ENCODE measurements at regions not wholly inside any gene's neighbourhood (a gene's known extent, or its start where the extent isn't known, plus 50 kb on each side); places are given as distances from the start of the nearest gene placed in this dataset.

DNA sequence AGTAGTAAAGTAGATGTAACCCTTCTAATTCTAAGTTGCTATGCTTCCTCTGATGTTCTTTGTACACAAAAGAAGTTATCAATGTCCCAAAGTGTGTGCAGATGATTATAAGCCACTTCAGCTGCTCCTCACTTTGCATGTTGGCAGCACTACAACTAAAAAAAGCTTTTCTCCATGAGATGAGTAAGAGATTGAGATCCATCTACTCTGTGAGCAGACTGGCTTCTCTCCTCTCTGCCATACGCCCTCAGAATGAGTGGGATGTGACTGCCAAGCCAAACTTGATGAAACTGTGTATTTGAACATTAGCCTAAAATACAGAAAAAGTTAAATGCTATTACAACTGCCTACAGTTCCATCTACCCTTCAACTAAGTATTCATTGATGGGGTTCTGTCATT lies 102.9 kb upstream of the ETV1 start:
- H3K4me3 ChIP-seq (ENCODE audit: control insufficient read depth in 1 of 7, extremely low read depth in 1 of 7, insufficient read depth in 4 of 7, low read depth in 2 of 7, low read length in 6 of 7) = no peak overlapping the region
- POLR2A ChIA-PET = no interaction called here
- H3K27ac ChIP-seq (ENCODE audit: insufficient read depth in 1 of 2, low read depth in 1 of 2, low read length in 2 of 2, poor library complexity in 1 of 2, severe bottlenecking in 2 of 2) = no peak overlapping the region
- no CpG with 5 or more reads among the region's 1 CpG for WGBS (ENCODE audit: insufficient coverage)
- CTCF ChIA-PET = no interaction called here
- no peak for DNase-seq
- H3K4me1 ChIP-seq (ENCODE audit: control extremely low read depth in 1 of 4, control insufficient read depth in 4 of 4, insufficient read depth in 4 of 4, low read length in 3 of 4) = no peaks in the 10 kb centered on the region
- H3K36me3 ChIP-seq (ENCODE audit: control insufficient read depth in 4 of 4, insufficient read depth in 4 of 4, low read length in 3 of 4) = no peaks in the 10 kb centered on the region
- no peaks in the 10 kb centered on the region for H3K27me3 ChIP-seq (replicated peaks in 2 of 5; ENCODE audit: control insufficient read depth in 4 of 5, insufficient read depth in 5 of 5, low read length in 4 of 5)
- peaks cover 0 to 2% (median 0%) of the 10 kb centered on the region in 5 experiments for H3K9me3 ChIP-seq (ENCODE audit: control extremely low read depth in 1 of 5, control insufficient read depth in 4 of 5, insufficient read depth in 2 of 5, low read depth in 1 of 5, low read length in 4 of 5)

DNA sequence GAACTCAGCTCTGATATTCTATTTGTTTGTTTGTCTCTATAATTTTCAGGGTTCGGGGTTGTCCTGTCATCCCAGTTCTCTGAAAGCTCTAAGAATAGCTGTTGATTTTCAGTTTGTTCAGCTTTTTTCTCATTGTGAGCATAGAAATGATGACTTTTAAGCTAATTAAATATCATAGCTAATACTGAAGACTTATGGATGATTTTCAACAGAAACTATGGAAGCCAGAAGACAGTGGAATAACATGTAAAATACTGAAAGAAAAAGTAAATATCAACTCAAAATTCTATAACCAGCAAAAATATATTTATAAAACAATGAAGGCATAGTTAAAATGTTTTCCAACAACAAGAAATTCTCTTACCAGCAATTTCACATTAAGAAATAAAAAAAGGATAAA lies 96.4 kb upstream of the ETV1 start:
- Histone ChIP-seq H3K27ac (ENCODE audit: insufficient read depth in 1 of 2, low read depth in 1 of 2, low read length in 2 of 2, poor library complexity in 1 of 2, severe bottlenecking in 2 of 2) (no peak overlapping the region), H3K4me1 (ENCODE audit: control extremely low read depth in 1 of 4, control insufficient read depth in 4 of 4, insufficient read depth in 4 of 4, low read length in 3 of 4) (no peaks in the 10 kb centered on the region), H3K9me3 (ENCODE audit: control extremely low read depth in 1 of 5, control insufficient read depth in 4 of 5, insufficient read depth in 2 of 5, low read depth in 1 of 5, low read length in 4 of 5) (peaks cover 3 to 20% (median 5%) of the 10 kb centered on the region in 5 experiments), H3K36me3 (ENCODE audit: control insufficient read depth in 4 of 4, insufficient read depth in 4 of 4, low read length in 3 of 4) (no peaks in the 10 kb centered on the region), H3K27me3 (replicated peaks in 2 of 5; ENCODE audit: control insufficient read depth in 4 of 5, insufficient read depth in 5 of 5, low read length in 4 of 5) (no peaks in the 10 kb centered on the region), H3K4me3 (ENCODE audit: control insufficient read depth in 1 of 7, extremely low read depth in 1 of 7, insufficient read depth in 4 of 7, low read depth in 2 of 7, low read length in 6 of 7) (no peak overlapping the region)
- ChIA-PET POLR2A (no interaction called here), CTCF (no interaction called here)
- DNase-seq = peak in 2 of 3 donors; percentile 3 to 12
- 100% methylated on average over 1 of the region's 1 CpG for WGBS (ENCODE audit: insufficient coverage)

DNA sequence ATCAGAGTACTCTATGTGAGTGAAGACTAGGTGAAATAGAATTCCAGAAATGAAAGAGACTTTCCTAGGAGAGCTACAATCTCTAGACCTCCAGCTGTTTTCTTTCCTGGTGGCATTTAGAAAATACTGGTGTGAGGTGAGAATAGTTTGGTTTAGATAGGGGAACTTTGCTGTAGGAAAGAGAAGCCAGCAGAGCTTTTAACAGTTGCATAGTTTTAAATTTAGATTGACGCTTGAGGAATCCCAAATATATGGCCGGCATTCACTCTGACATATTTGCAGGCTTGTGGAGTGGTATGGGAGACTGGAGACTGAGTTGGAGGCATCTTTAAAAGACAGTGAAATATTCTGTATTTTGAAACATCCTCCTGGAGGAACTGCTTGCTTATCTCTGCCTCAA lies 94.3 kb upstream of the ETV1 start:
- no peak for DNase-seq
- Histone ChIP-seq H3K27ac (ENCODE audit: insufficient read depth in 1 of 2, low read depth in 1 of 2, low read length in 2 of 2, poor library complexity in 1 of 2, severe bottlenecking in 2 of 2) (no peak overlapping the region), H3K9me3 (ENCODE audit: control extremely low read depth in 1 of 5, control insufficient read depth in 4 of 5, insufficient read depth in 2 of 5, low read depth in 1 of 5, low read length in 4 of 5) (peaks cover 3 to 20% (median 5%) of the 10 kb centered on the region in 5 experiments), H3K27me3 (replicated peaks in 2 of 5; ENCODE audit: control insufficient read depth in 4 of 5, insufficient read depth in 5 of 5, low read length in 4 of 5) (no peaks in the 10 kb centered on the region), H3K36me3 (ENCODE audit: control insufficient read depth in 4 of 4, insufficient read depth in 4 of 4, low read length in 3 of 4) (no peaks in the 10 kb centered on the region), H3K4me3 (ENCODE audit: control insufficient read depth in 1 of 7, extremely low read depth in 1 of 7, insufficient read depth in 4 of 7, low read depth in 2 of 7, low read length in 6 of 7) (no peak overlapping the region), H3K4me1 (ENCODE audit: control extremely low read depth in 1 of 4, control insufficient read depth in 4 of 4, insufficient read depth in 4 of 4, low read length in 3 of 4) (no peaks in the 10 kb centered on the region)
- WGBS (ENCODE audit: insufficient coverage) = 100% methylated on average over 2 of the region's 2 CpGs
- POLR2A ChIA-PET = no interaction called here
- CTCF ChIA-PET = interaction anchor here (1.6 kb wide), 1 partner anchor 13 kb away, joined by 5 read pairs; no protein-coding TSS in a partner anchor

DNA sequence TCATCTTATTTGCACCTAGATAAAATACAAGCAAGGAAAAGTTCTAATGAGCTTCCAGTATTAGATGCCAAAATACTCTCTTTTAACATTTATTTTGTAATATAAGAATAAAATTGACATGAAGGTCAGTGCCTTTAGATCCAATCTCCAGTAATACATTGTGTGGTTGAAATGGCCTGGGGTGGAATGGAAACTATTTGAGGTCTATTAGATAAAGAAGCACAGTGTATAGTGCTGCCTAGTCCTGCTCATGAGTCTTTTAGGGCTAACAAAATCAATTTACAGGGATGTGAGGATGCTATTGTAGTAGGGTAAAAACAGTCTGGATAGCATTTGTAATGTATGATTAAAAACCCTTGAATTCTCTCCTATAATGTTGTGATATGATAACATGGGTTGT lies 84.5 kb upstream of the ETV1 start:
- no peaks in the 10 kb centered on the region for H3K9me3 ChIP-seq (ENCODE audit: control extremely low read depth in 1 of 5, control insufficient read depth in 4 of 5, insufficient read depth in 2 of 5, low read depth in 1 of 5, low read length in 4 of 5)
- ChIA-PET POLR2A (no interaction called here), CTCF (interaction anchor here (1.0 kb wide), 1 partner anchor 18 kb away, joined by 4 read pairs; no protein-coding TSS in a partner anchor)
- no peak for DNase-seq
- peak overlapping the region in 1 of 2 experiments; percentile 18 for H3K27ac ChIP-seq (ENCODE audit: insufficient read depth in 1 of 2, low read depth in 1 of 2, low read length in 2 of 2, poor library complexity in 1 of 2, severe bottlenecking in 2 of 2)
- H3K4me1 ChIP-seq (ENCODE audit: control extremely low read depth in 1 of 4, control insufficient read depth in 4 of 4, insufficient read depth in 4 of 4, low read length in 3 of 4) = peaks cover 0 to 11% (median 4%) of the 10 kb centered on the region in 4 experiments
- no peak overlapping the region for H3K4me3 ChIP-seq (ENCODE audit: control insufficient read depth in 1 of 7, extremely low read depth in 1 of 7, insufficient read depth in 4 of 7, low read depth in 2 of 7, low read length in 6 of 7)
- H3K36me3 ChIP-seq (ENCODE audit: control insufficient read depth in 4 of 4, insufficient read depth in 4 of 4, low read length in 3 of 4) = no peaks in the 10 kb centered on the region
- no peaks in the 10 kb centered on the region for H3K27me3 ChIP-seq (replicated peaks in 2 of 5; ENCODE audit: control insufficient read depth in 4 of 5, insufficient read depth in 5 of 5, low read length in 4 of 5)

DNA sequence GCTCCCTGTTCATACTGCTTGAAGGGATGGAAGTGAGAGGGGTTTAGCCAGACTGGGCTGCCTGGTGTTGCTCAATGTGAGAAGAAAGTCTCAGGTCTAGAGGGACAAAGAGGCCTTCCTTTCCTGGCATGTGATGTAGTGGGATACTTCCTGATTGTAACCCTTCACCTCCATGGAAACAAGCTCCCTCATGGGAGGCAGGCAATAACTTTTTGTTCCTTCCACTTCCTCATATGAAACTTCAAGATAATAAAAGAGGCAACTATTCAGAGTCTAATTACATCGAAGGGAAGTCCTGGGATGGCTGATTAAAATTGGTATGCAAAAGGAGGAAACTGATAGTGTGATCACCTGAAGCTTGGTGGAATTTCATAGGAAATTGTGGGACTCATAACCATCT lies 84.1 kb upstream of the ETV1 start:
- Histone ChIP-seq H3K36me3 (ENCODE audit: control insufficient read depth in 4 of 4, insufficient read depth in 4 of 4, low read length in 3 of 4) (no peaks in the 10 kb centered on the region), H3K4me1 (ENCODE audit: control extremely low read depth in 1 of 4, control insufficient read depth in 4 of 4, insufficient read depth in 4 of 4, low read length in 3 of 4) (peaks cover 0 to 11% (median 4%) of the 10 kb centered on the region in 4 experiments), H3K27ac (ENCODE audit: insufficient read depth in 1 of 2, low read depth in 1 of 2, low read length in 2 of 2, poor library complexity in 1 of 2, severe bottlenecking in 2 of 2) (no peak overlapping the region), H3K9me3 (ENCODE audit: control extremely low read depth in 1 of 5, control insufficient read depth in 4 of 5, insufficient read depth in 2 of 5, low read depth in 1 of 5, low read length in 4 of 5) (no peaks in the 10 kb centered on the region), H3K4me3 (ENCODE audit: control insufficient read depth in 1 of 7, extremely low read depth in 1 of 7, insufficient read depth in 4 of 7, low read depth in 2 of 7, low read length in 6 of 7) (no peak overlapping the region), H3K27me3 (replicated peaks in 2 of 5; ENCODE audit: control insufficient read depth in 4 of 5, insufficient read depth in 5 of 5, low read length in 4 of 5) (no peaks in the 10 kb centered on the region)
- WGBS (ENCODE audit: insufficient coverage) = no CpG with 5 or more reads among the region's 1 CpG
- CTCF ChIA-PET = interaction anchor here (1.0 kb wide), 1 partner anchor 17 kb away, joined by 4 read pairs; no protein-coding TSS in a partner anchor
- POLR2A ChIA-PET = no interaction called here
- DNase-seq = peak in 2 of 3 donors; percentile 5 to 22

DNA sequence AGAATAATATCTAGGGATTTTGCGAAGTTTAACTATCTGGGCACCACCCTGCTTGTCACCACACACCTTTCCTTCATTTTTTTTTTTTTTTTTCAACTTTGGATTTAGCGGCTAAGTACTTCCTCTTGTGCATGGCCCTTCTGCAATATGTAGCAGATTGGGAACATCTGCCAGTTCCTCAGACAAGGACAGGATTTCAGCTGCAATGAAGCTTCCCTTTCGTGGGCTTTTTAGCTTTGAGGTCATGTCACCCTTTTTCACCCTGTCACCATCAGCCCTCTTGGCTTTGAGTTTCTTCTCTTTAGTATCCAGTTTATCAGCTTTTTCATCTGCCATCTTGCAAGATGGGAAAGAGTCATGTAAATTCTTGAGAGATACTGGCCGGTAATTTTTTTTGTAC lies 81.6 kb upstream of the ETV1 start:
- peak; percentile 6 to 80 (median 64) for DNase-seq
- Histone ChIP-seq H3K36me3 (ENCODE audit: control insufficient read depth in 4 of 4, insufficient read depth in 4 of 4, low read length in 3 of 4) (no peaks in the 10 kb centered on the region), H3K4me3 (ENCODE audit: control insufficient read depth in 1 of 7, extremely low read depth in 1 of 7, insufficient read depth in 4 of 7, low read depth in 2 of 7, low read length in 6 of 7) (no peak overlapping the region), H3K9me3 (ENCODE audit: control extremely low read depth in 1 of 5, control insufficient read depth in 4 of 5, insufficient read depth in 2 of 5, low read depth in 1 of 5, low read length in 4 of 5) (no peaks in the 10 kb centered on the region), H3K27ac (ENCODE audit: insufficient read depth in 1 of 2, low read depth in 1 of 2, low read length in 2 of 2, poor library complexity in 1 of 2, severe bottlenecking in 2 of 2) (no peak overlapping the region), H3K4me1 (ENCODE audit: control extremely low read depth in 1 of 4, control insufficient read depth in 4 of 4, insufficient read depth in 4 of 4, low read length in 3 of 4) (peaks cover 0 to 11% (median 4%) of the 10 kb centered on the region in 4 experiments), H3K27me3 (replicated peaks in 2 of 5; ENCODE audit: control insufficient read depth in 4 of 5, insufficient read depth in 5 of 5, low read length in 4 of 5) (no peaks in the 10 kb centered on the region)
- ChIA-PET POLR2A (no interaction called here), CTCF (interaction anchor here (1.4 kb wide), 1 partner anchor 13 kb away, joined by 5 read pairs; no protein-coding TSS in a partner anchor)
- 63% methylated on average over 1 of the region's 4 CpGs for WGBS (ENCODE audit: insufficient coverage)

- H3K27me3 ChIP-seq (replicated peaks in 2 of 5; ENCODE audit: control insufficient read depth in 4 of 5, insufficient read depth in 5 of 5, low read length in 4 of 5) = no peaks in the 10 kb centered on the region
- CTCF ChIA-PET = interaction anchor here (1.4 kb wide), 1 partner anchor 14 kb away, joined by 5 read pairs; no protein-coding TSS in a partner anchor
- peaks cover 0 to 11% (median 4%) of the 10 kb centered on the region in 4 experiments for H3K4me1 ChIP-seq (ENCODE audit: control extremely low read depth in 1 of 4, control insufficient read depth in 4 of 4, insufficient read depth in 4 of 4, low read length in 3 of 4)
- DNase-seq = peak in 2 of 3 donors; percentile 22 to 37
- H3K36me3 ChIP-seq (ENCODE audit: control insufficient read depth in 4 of 4, insufficient read depth in 4 of 4, low read length in 3 of 4) = no peaks in the 10 kb centered on the region
- no peak overlapping the region for H3K27ac ChIP-seq (ENCODE audit: insufficient read depth in 1 of 2, low read depth in 1 of 2, low read length in 2 of 2, poor library complexity in 1 of 2, severe bottlenecking in 2 of 2)
- 85% methylated on average over 3 of the region's 5 CpGs for WGBS (ENCODE audit: insufficient coverage)
- no peaks in the 10 kb centered on the region for H3K9me3 ChIP-seq (ENCODE audit: control extremely low read depth in 1 of 5, control insufficient read depth in 4 of 5, insufficient read depth in 2 of 5, low read depth in 1 of 5, low read length in 4 of 5)
- no peak overlapping the region for H3K4me3 ChIP-seq (ENCODE audit: control insufficient read depth in 1 of 7, extremely low read depth in 1 of 7, insufficient read depth in 4 of 7, low read depth in 2 of 7, low read length in 6 of 7)
- POLR2A ChIA-PET = no interaction called here
Observed at GRCh38 chr7:14069961-14070360, 80.5 kb upstream of the ETV1 start.

All from common myeloid progenitor, CD34-positive (primary cell).